Stimulated activated CD4-positive, alpha-beta T cell treated with anti-CD3 and anti-CD28 coated beads, Interleukin-12 subunit alpha, Interleukin-12 subunit beta, amount 100 ng/mL, for 24 hours (primary cell): ENCODE measurements at regions not wholly inside any gene's neighbourhood (a gene's known extent, or its start where the extent isn't known, plus 50 kb on each side); places are given as distances from the start of the nearest gene placed in this dataset.

Experiments used
- DNase-seq, 2 experiments: peaks; one replicate each; pipeline ENCODE4 v3.0.0-alpha.2; 2020; ENCODE audit warnings: low read depth in 2 of 2

DNA sequence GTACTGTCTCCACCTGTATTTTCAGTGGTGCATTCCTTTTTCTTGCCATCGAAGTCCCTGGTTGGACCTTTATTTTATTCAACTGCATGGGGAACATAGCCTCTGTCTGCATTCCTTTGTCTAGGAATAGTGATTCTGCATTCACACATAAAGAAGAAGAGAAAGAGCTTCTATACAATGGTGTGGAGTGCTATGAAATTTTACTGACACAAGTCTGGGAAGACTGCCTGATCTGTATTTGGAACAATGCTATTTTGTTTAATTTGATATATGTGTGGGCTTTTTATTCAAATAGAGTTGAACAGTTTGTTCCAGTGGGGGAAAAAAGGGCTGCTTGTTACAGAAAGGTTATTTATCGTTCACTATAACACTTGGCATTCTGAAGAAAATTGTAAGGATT is 375.7 kb upstream of the POU3F2 start:
- DNase-seq = no peak

DNA sequence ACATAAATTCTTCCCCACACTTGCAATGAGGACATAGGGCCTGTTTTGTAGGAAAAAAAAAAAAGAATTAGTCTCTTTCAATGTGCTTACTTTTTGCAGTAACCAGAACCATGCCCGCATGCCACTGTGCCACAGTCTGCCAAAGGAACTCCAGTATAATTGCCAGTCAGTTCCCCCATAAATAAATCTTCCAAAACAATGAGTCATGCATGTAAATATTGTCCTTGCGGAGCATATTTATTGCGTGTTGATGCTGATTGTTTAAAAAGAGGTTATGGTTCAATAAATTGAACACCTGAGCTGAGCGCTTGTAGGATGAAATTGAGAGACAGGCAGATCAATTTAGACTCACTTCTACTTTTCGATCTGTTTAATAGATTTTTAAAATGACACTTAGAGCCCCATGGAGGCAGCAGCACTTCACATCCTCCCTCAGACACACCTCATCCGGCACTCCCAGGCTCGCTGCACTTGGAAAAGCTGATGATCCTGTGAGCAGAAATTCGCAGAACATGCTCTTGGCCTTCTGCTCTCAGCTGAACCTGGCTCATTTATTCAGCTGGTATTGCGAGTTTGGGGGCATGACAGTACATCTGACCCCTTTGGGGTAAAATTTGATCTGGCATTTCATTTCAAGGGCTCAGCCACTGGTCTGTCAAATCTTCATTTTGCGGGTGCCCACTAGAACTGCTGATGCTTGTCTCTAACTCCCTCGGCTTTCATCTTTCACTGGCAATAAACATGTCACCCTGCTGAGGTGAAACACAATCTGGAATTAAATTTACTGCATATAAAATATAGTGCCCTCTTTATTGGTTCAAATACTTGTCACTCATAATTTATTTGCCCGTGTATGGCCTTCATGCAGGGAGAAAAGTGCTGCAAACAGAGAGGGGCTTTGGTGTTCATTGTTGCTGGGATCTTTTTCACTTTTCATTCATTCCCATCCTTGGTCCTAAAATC is 371.1 kb upstream of the POU3F2 start:
- no peak for DNase-seq

DNA sequence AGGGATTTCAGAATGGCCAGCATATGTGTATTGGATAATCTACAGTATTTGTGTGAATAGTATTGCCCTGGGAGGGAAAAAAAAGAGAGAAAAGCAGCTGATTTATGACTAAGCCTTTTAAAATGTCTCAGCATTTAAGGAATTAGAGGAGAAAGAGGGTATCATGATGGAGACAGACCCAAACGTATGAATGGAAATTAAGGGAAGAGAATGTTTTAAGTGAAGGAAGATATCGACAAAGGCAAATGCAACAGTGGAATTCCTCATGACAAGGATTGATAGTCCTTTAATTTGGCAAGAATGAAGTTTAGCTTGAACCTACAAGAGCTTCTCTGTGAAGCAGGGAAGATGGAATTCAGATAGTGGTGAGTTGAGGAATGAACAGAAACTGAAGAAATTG is 367.3 kb upstream of the POU3F2 start:
- DNase-seq = no peak

DNA sequence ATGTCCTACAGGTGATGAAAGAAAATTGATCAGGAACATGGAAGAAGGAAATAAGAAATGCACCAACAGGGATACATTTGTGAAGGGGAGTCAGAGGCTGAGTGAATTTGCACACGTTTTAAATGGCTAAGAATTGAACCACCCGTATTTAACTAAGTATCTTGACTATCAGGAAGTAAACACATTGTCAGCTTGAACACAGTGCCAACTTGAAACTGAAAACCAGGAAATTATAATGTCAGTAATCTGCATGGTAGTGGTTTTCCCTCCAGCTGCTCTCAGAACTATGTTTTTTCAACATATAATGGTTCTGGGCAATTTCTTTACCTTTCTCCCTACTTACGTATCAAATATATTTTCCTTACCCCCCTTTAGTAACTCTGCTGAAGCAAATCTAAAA is 366.5 kb upstream of the POU3F2 start:
- DNase-seq = no peak

DNA sequence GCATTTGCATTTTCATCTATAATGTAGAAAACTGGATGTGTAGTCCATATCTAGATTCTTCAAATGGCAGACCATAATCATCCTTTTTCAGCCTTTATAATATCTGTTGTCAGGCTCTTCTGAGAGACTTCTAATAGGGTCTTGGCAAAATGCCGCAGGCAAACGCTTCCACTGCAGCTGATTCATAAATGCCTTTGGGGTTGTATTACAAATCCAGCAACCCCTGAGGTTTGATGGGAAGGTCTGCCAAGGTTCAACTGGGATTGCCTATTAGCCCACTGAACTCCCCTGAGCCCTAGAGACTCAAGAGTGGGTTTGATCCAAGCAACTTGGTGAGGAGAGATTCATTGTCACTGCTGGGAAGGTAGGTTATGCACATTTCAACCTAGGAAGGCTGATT is 365.2 kb upstream of the POU3F2 start:
- DNase-seq = no peak

DNA sequence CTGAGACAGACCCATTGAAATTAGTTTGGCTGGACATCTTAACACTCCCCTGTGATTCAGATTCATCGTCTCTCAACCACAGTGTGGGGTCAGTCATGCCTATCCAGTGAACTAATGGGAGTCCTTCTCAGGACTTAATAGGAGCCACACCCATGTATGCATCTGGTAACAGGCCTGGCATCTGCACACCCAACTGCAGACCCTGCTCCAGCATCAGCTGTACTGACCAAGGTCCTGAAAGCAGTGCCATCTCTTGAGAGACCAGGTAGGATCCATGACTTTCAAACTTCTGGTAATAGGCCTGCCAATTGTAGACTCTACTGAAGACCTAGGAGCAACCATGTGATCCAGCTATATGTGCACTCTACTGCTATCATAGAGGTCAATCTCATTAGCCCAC is 363.6 kb upstream of the POU3F2 start:
- DNase-seq = no peak

DNA sequence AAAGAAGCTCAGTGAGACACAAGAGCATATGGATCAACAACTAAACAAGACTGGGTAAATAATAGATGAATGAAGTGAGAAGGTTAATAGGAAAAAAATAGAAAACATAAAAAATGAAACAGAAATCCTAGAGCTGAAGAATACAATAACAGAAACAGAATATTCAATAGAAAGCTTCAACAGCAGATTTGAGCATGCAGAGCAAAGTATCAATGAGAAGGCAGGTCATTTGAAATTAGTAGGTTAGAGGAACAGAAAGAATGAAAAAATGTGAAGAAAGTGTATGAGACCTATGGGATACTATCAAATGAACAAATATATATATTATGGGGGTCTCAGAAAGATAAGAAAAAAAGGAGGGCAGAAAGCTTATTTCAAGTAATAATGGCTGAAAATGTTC is 362.9 kb upstream of the POU3F2 start:
- DNase-seq = no peak

DNA sequence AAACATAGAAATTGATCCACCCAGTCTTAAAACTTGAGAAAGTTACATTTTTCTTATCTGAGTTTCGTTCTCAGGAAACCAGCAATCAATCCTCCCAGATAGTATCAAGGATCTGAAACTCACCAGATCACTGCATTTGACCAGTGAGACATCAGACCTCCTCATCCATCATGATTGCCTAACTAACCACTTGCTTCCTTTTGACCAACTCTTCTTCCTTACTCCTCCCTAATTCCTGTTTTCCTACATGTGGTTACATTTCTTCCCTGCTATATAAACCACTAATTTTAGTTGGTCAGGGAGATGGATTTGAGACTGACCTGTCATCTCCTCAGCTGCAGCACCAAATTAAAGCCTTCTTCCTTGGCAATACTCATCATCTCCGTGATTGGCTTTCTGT is 357.1 kb upstream of the POU3F2 start:
- no peak for DNase-seq

DNA sequence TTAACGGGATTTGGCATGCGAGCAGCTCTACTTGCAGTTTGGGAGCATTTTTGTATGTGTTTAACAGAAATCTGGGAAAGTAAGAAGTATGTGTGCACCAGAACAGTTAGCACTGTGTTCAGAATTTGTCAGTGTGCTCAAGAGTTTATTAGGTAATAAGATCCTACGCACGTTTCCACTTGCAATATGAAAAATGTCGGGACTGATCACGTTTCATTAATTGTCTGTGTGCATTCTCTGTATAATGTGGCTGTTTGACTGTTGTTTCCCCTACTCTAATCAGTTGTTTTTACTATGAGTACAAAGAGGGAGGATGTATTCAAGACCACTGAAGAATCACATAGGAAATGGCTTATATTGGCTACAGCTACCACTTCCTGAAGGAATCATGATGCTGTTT is 349.7 kb upstream of the POU3F2 start:
- no peak for DNase-seq

DNA sequence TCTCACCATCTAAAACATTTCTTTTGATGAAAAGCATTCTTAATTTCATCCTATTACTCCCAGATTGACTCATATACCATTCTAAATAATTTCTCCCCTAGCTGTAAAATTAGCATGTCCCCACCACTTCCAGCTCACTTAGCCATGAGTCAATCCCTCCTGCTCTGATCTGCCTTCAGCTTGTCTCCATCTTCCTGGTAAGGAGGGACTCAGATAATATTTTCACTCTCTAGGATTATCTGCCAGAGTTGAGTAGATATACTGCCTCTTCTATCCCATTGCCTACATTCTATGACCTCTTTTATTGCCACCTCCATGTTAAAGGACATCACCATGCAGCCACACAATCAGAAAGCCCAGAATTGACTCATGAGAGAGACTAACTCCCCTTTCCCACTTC is 348.8 kb upstream of the POU3F2 start:
- DNase-seq = no peak

DNA sequence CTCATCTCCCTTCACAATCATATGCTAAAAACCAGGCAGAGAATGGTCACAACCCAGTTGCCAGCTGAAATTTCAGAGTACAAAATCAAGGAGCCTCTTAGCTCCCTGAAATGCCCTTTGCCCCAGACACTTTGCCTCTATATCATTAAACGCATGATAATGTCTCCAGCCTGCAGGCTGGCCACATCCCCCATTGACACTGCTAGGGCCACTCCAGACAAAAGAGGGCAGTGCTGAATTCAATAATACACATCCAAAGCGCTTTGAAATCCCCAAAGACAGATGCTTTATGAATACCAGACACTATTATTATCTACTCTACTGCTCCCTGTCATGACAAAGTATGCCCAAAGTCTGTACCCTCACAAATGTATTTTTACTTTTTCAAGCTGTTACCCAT is 348.3 kb upstream of the POU3F2 start:
- DNase-seq = no peak

DNA sequence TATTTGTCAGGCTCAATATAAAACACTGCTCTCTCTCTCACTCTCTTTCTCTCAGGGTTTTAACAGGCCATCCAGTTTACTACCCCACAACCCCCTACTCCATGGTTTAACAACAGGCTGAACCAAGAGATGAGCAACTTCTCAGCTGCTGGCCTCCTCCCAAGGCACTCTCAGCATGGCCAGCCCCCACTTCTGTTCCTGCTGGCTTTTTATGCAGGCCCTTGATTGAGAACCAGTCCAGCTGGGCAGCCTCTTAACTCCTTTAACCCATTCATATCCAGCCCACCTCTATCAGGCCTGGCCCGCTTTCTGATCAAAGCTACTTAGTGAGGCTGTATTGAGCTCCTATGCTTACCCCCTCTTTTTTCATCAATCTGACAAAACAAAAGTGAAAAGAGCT is 346.8 kb upstream of the POU3F2 start:
- DNase-seq = no peak

DNA sequence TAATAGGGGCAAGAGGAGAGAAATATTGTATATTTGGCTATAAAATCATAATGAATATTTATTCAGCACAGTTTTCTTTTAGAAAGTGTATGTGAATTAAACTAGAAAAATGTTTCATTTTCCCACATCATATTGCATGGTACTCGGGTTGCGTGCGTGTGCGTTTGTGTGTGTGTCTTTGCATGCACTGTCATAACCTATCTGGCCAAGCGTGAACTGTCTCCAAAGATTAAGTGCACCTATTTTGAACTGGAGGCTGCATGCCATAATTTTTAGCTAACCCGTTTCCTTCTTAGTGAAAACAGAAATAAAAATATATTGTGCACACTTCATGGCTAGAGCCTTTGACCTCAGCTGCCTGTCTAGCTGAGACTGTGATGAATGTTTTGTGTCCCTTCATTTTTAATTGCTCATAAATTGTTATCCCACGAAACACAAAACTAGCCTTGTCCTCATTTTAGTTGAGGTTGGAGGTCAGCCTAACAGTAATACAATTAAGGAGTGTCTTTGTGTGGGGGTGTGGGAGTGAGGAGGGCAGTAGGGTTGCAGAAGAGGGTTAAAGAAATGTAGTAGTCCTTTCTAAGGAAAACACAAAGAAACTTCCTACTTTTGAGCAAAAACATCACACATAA is 336.1 kb upstream of the POU3F2 start:
- DNase-seq = no peak

DNA sequence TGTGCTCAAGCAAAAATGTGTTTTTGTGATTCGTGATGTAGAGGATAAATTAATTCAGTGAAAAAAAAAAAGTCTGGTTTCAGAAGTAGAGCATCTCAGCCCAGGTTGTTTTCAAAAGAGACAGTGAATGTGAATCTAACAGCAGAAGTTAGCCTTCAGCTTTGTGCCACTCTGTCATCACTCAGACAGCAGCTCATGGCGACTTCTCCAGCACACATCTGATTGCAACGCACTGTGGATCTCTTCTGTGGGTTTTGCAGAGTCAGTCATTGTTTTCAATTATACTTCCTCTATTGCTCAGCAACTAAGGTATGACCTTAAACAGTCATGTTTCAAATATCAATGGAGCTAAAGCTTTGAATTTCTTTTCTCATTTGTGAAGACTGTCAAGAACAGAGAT is 335.5 kb upstream of the POU3F2 start:
- no peak for DNase-seq

DNA sequence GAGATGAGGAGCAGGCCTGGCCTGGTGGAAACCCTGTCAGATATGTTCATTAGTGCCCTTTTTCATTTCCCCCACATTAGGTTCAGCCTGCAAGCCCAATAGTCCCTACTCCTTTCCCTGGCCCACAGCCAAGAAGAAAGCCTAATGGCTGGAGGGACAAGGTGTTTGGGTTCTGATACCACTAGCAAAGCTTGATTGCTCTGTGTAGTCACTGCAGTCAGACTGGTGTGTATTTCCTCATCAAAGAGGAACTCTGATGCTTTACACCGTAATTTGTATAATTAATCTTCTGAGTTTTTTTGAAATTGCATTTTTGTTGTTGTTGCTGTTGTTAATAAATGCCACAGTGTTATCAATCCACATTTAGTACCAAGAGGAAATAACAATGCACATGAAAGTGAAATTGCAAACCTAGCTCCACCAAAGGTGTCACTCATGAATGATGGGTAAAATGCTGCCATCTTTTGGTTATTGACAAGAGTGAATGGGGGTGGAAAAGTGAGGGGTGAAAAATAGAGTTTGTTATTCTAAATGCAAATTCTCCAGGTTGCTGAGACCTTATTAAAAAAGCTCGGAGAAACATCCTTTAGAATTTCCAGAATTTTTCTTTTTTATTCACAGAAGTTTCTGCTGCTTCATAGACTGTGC is 320.2 kb upstream of the POU3F2 start:
- no peak for DNase-seq

DNA sequence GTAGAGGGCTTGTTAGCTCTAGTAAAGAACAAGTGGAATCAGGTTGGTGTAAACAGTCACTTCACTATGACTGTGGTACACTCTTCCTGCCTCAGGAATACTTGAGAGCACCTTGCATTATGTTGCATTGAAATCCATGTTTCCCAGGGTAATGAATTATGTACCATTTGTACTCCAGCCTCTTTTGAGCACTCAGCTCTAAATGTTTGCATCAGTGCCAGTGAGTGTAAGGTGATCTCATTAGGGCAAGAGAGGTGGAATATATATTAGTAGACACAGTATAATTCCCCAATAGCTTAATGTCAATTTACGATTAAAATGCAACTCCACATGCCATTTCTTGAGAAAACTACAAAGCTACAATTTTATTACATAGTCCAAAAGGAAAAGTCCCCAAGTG is 319.6 kb upstream of the POU3F2 start:
- no peak for DNase-seq

DNA sequence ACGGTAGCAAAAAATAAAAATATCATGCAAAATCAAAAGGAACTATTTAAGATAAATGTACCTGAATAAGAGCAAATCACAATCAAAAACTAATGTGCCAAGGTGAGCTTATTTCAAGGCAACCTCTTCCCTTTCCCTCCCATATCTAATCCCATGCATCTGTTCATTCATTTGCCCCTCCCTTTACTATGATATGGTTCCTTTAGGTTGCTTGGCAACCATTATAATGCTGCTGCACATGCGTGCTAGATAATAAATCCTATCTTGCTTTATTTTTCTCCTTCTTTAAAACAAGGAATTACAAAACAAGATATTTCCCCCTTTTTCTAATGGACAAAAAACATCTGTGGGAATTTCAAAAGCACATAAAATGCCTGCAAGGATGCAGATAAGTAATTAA is 318.2 kb upstream of the POU3F2 start:
- DNase-seq = no peak

DNA sequence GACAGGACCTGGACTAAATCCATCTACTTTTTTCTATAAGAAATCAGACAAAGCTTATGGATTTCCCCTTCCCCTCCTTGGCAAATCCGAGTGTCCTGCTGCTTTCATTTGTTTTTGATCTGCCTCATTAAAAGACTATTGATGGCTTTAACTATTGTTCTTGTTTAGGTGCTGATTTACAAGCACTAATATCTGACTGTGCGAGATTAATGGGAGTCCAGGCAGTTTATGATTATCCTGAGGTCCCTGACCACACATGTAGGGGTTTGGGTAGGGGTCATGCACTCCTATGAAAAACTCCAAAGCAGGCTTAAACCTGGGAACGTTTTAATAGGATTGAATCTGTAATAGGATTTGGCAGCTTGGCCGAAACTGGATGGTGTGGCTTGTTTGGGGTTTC is 317.5 kb upstream of the POU3F2 start:
- no peak for DNase-seq

DNA sequence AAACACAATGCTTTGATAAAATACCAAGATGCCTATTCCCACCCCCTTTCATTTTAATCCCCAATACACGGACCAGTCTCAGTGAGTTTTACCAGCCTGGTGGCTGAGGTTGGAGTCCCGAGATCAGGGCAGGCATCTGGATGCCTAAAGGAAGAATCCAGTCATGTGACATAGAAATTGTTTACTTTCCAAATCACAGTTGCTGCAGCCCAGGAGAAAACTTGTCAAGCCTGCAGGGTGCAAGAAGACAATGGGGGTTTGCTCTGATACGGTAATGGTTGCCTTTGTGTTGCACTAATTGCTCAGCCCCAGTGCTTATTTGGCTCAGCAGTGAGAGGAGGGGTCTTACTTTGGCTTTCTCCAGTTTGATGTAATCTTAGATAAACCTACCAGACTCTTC is 308.5 kb upstream of the POU3F2 start:
- no peak for DNase-seq

DNA sequence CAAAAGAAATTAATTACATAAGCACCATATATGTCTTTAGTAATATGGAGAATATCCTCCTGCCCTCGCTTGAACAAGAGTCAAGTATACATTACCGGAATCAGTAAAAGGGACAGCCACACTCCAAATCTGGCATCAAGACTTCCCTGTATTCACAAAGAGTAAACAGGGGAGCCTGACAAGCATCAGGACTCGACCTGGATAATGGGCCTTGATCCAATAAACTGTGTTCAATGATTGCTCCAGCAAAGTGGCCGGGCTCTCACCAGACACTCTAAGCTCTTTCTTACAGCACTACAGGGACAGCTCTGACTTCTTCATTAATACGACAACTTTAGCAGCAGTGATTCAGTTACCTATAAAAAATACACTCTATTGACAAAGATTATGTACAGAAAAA is 307.9 kb upstream of the POU3F2 start:
- DNase-seq = no peak

DNA sequence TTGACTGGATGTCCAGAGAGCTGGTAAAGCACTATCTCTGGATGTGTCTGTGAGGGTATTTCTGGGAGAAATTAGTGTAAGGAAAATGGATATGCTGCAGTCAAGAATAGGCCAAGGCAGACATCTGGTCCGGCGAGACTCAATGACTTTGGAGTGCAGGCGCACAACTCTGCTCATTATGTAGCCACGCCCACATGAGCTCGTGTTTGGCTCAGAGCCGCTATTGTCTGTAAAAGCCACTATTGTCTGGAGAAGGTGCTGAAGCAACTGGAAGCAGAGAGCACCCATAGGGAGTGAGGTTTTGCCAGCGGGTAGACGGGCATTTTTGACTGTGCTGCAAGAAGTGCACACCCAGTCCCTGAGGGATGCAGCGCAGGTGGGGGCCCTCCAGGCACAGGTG is 305.0 kb upstream of the POU3F2 start:
- no peak for DNase-seq

DNA sequence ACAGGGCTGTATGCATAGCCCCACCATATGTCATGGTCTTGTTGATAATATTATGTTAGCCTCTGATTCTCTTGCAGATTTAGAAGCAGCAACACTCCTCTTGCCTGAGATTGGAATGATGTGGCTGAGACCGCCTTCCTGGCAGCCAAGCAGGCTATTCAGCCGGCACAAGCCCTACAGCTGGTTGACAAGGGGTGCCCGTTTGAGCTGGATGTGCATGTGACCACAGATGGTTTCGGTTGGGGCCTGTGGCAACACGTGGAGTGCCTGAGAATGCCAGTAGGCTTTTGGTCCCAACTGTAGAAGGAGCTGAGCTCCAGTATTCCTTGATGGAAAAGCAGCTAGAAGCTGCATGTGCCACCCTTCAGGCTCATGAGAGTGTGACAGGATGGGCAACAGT is 303.6 kb upstream of the POU3F2 start:
- DNase-seq = no peak

DNA sequence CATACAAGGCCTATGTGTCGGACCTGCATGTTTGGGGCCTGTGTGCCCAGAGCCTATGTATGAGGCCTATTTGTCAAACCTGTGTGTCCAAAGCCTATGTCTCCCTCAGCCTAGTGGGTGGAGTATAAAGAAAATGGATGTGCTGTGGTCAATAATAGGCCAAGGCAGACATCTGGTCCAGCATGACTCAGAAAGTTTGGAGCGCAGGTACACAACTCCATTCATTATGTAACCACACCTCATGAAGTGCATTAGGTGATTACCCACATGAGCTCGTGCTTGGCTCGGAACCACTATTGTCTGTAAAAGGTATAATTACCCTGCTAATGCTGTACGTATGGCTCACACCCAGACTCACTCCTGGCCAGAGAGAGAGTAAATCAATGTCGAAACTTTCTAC is 302.4 kb upstream of the POU3F2 start:
- no peak for DNase-seq
